ENCODE measurements at regions not wholly inside any gene's neighbourhood (a gene's known extent, or its start where the extent isn't known, plus 50 kb on each side); places are given as distances from the start of the nearest gene placed in this dataset.

DNA sequence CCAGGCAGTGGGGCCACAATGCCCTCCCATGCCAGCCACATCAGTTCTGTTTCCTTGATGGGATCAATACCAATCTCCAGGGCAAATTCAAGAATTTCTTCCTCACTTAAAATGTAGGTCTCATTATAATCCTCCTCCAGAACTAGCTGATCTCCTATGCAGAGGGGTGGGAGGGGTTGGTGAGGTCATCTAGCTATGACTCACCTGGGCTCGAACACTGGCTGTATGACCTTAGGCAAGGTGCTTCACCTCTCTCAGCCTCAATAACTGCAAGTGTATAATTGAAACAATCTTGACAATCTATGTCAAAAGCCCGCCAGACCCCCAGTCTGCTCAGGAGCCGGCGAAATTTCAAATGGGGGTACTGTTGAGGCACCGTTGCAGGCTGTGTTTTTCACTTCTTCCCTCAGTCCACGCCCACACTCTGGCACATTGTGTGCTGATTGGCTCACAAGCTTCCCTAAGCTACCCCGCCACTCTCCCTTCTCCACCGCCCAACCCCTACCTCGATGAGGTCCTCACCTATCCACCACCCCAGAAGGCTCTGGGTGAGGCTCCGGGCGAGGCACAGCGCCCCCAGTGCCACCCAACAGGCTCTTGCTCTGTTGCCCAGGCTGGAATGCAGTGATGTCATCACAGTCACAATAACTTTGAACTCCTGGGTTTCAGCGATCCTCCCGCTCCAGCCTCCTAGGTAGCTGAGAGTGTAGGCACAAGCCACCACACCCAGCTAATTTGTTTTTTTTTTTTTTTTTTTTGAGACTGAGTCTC, 70.5 kb downstream of the ZNF22 start:
- no peak for DNase-seq (ENCODE audit: low read depth)
- TF ChIP-seq, protein P1, sequence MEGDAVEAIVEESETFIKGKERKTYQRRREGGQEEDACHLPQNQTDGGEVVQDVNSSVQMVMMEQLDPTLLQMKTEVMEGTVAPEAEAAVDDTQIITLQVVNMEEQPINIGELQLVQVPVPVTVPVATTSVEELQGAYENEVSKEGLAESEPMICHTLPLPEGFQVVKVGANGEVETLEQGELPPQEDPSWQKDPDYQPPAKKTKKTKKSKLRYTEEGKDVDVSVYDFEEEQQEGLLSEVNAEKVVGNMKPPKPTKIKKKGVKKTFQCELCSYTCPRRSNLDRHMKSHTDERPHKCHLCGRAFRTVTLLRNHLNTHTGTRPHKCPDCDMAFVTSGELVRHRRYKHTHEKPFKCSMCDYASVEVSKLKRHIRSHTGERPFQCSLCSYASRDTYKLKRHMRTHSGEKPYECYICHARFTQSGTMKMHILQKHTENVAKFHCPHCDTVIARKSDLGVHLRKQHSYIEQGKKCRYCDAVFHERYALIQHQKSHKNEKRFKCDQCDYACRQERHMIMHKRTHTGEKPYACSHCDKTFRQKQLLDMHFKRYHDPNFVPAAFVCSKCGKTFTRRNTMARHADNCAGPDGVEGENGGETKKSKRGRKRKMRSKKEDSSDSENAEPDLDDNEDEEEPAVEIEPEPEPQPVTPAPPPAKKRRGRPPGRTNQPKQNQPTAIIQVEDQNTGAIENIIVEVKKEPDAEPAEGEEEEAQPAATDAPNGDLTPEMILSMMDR (IDR thresholded peaks at IDR 0.05; ENCODE audit: insufficient read depth, low read depth, low read length, missing control alignments) = no peak
- no peak overlapping the region for H3K4me3 ChIP-seq (ENCODE audit: low read depth, low read length)

DNA sequence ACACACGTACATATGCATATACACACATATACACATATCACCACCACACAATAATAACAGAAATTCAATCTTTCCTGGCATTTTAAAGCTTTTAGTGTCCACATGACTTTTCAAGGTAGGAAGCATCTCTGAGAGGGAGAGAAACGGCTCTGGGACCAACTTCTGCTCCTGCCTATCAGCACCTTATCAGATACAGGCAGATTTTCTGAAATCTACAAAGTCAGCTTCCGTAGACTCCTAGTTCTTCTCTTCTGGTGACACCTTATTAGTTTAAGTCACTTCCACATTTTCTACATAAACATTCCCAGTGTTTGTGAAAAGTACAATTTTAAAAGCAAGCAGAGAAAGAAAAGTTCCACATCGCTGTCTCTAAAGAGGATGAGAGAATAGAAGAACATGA, 74.5 kb downstream of the ZNF22 start:
- no peak for DNase-seq (ENCODE audit: low read depth)
- TF ChIP-seq, protein P1 (IDR thresholded peaks at IDR 0.05; ENCODE audit: insufficient read depth, low read depth, low read length, missing control alignments) = no peak
- H3K4me3 ChIP-seq (ENCODE audit: low read depth, low read length) = no peak overlapping the region

DNA sequence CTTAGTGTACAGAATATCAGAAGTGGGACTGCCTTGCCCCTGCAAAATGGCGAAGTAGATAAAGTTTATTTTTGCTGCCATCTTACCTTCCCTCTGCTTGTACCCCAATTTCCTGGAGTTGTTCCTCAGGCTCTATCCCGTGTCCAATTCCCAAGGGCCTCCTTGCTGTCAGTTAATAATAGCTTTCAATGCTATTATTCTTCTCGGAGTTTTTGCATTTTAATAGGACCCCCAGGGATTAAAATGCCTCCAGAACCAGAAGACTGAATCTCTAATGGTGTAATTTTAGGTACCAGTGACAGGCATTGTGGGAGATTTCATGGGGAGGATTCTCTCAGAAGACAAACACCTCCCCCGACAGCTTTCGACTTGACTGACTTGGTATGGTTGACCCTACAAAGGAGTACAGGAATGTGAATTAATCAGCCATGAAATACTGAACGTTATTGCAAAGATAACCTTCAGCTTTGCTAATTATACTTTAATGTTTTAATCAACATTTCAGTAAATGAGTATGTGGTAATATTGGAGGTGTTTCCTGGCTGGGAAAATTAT, 75.2 kb downstream of the ZNF22 start:
- H3K4me3 ChIP-seq (ENCODE audit: low read depth, low read length) = no peak overlapping the region
- TF ChIP-seq, protein P1 (IDR thresholded peaks at IDR 0.05; ENCODE audit: insufficient read depth, low read depth, low read length, missing control alignments) = no peak
- DNase-seq (ENCODE audit: low read depth) = no peak

DNA sequence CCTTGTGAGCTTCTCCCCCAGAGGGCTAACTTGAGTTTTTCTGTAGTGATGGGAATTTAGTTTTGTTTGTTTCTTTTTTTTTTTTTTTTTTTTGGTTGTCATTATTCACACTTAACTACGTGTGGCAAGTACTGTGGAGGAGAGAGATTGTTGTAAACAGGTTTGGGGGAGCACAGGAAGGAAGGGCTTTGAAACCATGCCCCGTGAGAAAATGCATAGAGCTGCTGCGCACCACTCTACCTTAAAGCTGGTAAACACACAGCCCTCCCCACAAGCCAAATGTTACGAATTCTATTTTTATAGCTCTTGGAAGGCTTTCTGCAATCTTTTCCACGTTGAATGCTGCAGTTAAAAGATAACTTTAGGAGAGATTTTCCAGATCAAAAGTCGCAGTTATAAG, 76.2 kb downstream of the ZNF22 start:
- DNase-seq (ENCODE audit: low read depth) = no peak
- H3K4me3 ChIP-seq (ENCODE audit: low read depth, low read length) = no peak overlapping the region
- TF ChIP-seq, protein P1 (IDR thresholded peaks at IDR 0.05; ENCODE audit: insufficient read depth, low read depth, low read length, missing control alignments) = no peak

DNA sequence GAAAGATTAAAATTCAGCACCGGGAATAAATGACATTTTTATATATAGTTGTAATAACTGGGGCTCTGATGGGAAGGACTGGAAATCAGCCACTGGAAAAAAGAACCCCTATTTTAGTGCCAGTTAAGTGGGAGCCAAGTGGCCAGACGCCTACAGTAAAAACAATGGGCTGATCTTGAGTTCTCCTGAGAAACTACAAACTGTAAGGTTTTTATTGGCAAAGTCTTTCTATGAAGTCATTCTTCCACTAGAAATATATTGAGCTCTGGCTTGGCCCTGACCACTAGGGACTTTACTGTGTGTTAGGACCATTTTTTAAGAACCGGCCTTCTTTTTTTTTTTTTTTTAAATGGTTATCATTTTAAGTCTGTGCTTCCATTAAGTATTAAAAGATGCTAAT, 79.6 kb downstream of the ZNF22 start:
- H3K4me3 ChIP-seq (ENCODE audit: low read depth, low read length) = no peak overlapping the region
- DNase-seq (ENCODE audit: low read depth) = no peak
- TF ChIP-seq, protein P1 (IDR thresholded peaks at IDR 0.05; ENCODE audit: insufficient read depth, low read depth, low read length, missing control alignments) = no peak

DNA sequence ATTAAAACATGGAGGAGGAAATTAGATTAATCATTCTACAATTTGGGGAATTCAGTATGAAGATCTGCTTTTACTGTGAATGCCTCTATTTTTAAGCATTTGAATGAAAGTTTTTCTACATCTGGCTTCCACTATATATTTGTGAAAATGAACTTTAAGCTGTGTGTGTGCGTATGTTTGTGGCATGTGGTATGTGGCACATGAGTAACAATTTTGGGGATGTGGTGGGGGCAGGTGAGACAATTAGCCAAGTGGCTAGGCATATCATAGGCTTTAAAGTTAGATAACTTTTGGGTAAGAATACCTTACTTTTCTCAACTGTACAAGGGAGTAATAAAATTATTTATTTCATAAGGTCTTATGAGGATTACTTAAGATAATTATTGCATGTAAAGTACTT, 81.5 kb downstream of the ZNF22 start:
- no peak overlapping the region for H3K4me3 ChIP-seq (ENCODE audit: low read depth, low read length)
- TF ChIP-seq, protein P1 (IDR thresholded peaks at IDR 0.05; ENCODE audit: insufficient read depth, low read depth, low read length, missing control alignments) = no peak
- DNase-seq (ENCODE audit: low read depth) = no peak

DNA sequence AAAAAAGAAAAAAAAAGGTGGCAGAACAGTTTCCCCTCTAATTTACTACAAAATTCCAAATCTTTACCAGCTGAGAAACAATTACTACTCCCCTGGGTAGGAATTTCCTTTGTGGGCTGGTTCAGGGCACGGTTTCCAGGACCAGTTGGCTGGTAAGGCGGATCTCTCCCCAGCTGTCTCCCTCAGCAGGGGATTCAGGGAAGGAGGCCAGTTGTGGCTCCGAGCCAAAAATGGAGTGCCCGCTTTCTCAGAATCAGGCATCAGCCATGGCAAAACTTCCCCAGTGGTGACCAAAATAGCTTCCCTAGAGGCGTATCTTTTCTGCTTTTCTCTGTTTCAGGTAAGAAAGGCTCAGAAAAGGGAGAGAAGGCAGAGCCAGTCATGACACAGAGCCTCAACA, 91.2 kb downstream of the ZNF22 start:
- TF ChIP-seq, protein P1 (IDR thresholded peaks at IDR 0.05; ENCODE audit: insufficient read depth, low read depth, low read length, missing control alignments) = no peak
- DNase-seq (ENCODE audit: low read depth) = no peak
- H3K4me3 ChIP-seq (ENCODE audit: low read depth, low read length) = no peak overlapping the region

Measured in GM12865 (cell line).